HepG2 (cell line): ENCODE measurements at regions not wholly inside any gene's neighbourhood (a gene's known extent, or its start where the extent isn't known, plus 50 kb on each side); places are given as distances from the start of the nearest gene placed in this dataset.

Experiments
- ASH2L ChIP-seq: fragments of 300-600, 200-600 bp; sonication (generic); IDR thresholded peaks from 2 replicates; pipeline ENCODE4 v1.7.0; 2017; ENCODE audit warnings: low read depth, mild to moderate bottlenecking, moderate library complexity, mixed read lengths, low read length; ENCODE audit not compliant: insufficient read length
- ERF ChIP-seq: IDR thresholded peaks from 2 replicates; pipeline ENCODE4 v1.6.1; 2018; ENCODE audit warnings: missing biosample characterization, missing genetic modification reagents
- ETV6 ChIP-seq: sonication (generic); formaldehyde crosslinking; conservative IDR thresholded peaks from 2 replicates; pipeline ENCODE4 v1.4.0; 2020; ENCODE audit warnings: missing genetic modification reagents
- HOXA5 ChIP-seq: sonication (generic); formaldehyde crosslinking; IDR thresholded peaks from 2 replicates; pipeline ENCODE4 v1.4.0; 2020; ENCODE audit warnings: missing genetic modification reagents
- HOXA7 ChIP-seq: sonication (generic); formaldehyde crosslinking; IDR thresholded peaks from 2 replicates; pipeline ENCODE4 v1.8.1; 2022; ENCODE audit warnings: mild to moderate bottlenecking, missing genetic modification reagents, moderate library complexity
- JDP2 ChIP-seq: sonication (generic); formaldehyde crosslinking; IDR thresholded peaks from 2 replicates; pipeline ENCODE4 v1.8.1; 2022; ENCODE audit warnings: missing genetic modification reagents, borderline replicate concordance
- KDM5B ChIP-seq: sonication (generic); formaldehyde crosslinking; IDR thresholded peaks from 2 replicates; pipeline ENCODE4 v1.4.0; 2020; ENCODE audit warnings: missing genetic modification reagents, mild to moderate bottlenecking, borderline replicate concordance
- NCOR1 ChIP-seq: fragments of 200-600 bp; sonication (generic); IDR thresholded peaks from 2 replicates; pipeline ENCODE4 v1.7.0; 2017; ENCODE audit warnings: antibody characterized with exemption, low read length, borderline replicate concordance
- PRDM10 ChIP-seq: sonication (generic); formaldehyde crosslinking; IDR thresholded peaks from 2 replicates; pipeline ENCODE4 v1.4.0; 2020; ENCODE audit warnings: low read depth, missing genetic modification reagents
- RBAK ChIP-seq: sonication (generic); formaldehyde crosslinking; IDR thresholded peaks from 2 replicates; pipeline ENCODE4 v1.5.1; 2020; ENCODE audit warnings: mild to moderate bottlenecking, missing genetic modification reagents
- SMAD9 ChIP-seq: sonication (generic); formaldehyde crosslinking; IDR thresholded peaks from 2 replicates; pipeline ENCODE4 v1.5.1; 2020; ENCODE audit warnings: mild to moderate bottlenecking, missing genetic modification reagents
- TFDP1 ChIP-seq: IDR thresholded peaks from 2 replicates; pipeline ENCODE4 v1.6.1; 2016; ENCODE audit warnings: missing compliant biosample characterization, missing genetic modification reagents, borderline replicate concordance
- ZFP91 ChIP-seq: sonication (generic); formaldehyde crosslinking; IDR thresholded peaks from 2 replicates; pipeline ENCODE4 v1.9.0; 2022; ENCODE audit warnings: missing genetic modification reagents, mild to moderate bottlenecking, borderline replicate concordance
- ZNF598 ChIP-seq: sonication (generic); formaldehyde crosslinking; IDR thresholded peaks from 2 replicates; pipeline ENCODE4 v1.5.1; 2020; ENCODE audit warnings: mild to moderate bottlenecking, missing genetic modification reagents, borderline replicate concordance
- ZNF609 ChIP-seq: sonication (generic); formaldehyde crosslinking; IDR thresholded peaks from 2 replicates; pipeline ENCODE4 v1.4.0; 2020; ENCODE audit warnings: mild to moderate bottlenecking, missing genetic modification reagents, borderline replicate concordance
- ZUFSP ChIP-seq: sonication (generic); formaldehyde crosslinking; IDR thresholded peaks from 2 replicates; pipeline ENCODE4 v1.9.0; 2021; ENCODE audit warnings: missing genetic modification reagents, mild to moderate bottlenecking, borderline replicate concordance

- no peak for TF ChIP-seq ZUFSP
- peak; percentile 55; the same call in 1 of the 2 replicates for TF ChIP-seq ZFP91 (CRISPR knock-in tag)
- TF ChIP-seq RBAK: no peak
- no peak for TF ChIP-seq ERF (CRISPR knock-in tag)
- TF ChIP-seq SMAD9: no peak
- no peak for TF ChIP-seq ZNF598 (CRISPR knock-in tag)
- TF ChIP-seq KDM5B (CRISPR knock-in tag): no peak; the same call in 1 of the 2 replicates
- TF ChIP-seq ZNF609 (CRISPR knock-in tag): peak; percentile 42; the same call in 1 of the 2 replicates
- no peak for TF ChIP-seq NCOR1
- TF ChIP-seq ETV6 (CRISPR knock-in tag): no peak
- no peak for TF ChIP-seq HOXA7 (CRISPR knock-in tag)
- peak; percentile 55; the same call in 1 of the 2 replicates for TF ChIP-seq TFDP1 (CRISPR knock-in tag)
- TF ChIP-seq JDP2: no peak
- TF ChIP-seq ASH2L: no peak
- TF ChIP-seq HOXA5: no peak
- peak; percentile 53; the same call in 1 of the 2 replicates for TF ChIP-seq PRDM10
Observed at GRCh38 chr12:116662612-116663144, 75.2 kb downstream of the SPRING1 start (continued).
